HG02588 (cell line): ENCODE measurements at regions not wholly inside any gene's neighbourhood (a gene's known extent, or its start where the extent isn't known, plus 50 kb on each side); places are given as distances from the start of the nearest gene placed in this dataset.

Experiments used
- ATAC-seq: cut with Tn5 transposase; IDR thresholded peaks from one replicate; pipeline ENCODE4 v1.9.1; 2021; ENCODE audit warnings: mild to moderate bottlenecking, moderate library complexity; ENCODE audit not compliant: unreplicated experiment

- no peak for ATAC-seq
These were observed 869.0 kb downstream of the TLE4 start for GRCh38 chr9:80440724-80441123.

GRCh38 chr9:80437825-80438224, 866.1 kb downstream of the TLE4 start:
- ATAC-seq, result no peak

GRCh38 chr9:80437091-80437640, 865.4 kb downstream of the TLE4 start:
- ATAC-seq, result no peak

- no peak for ATAC-seq
These were observed 863.8 kb downstream of the TLE4 start for GRCh38 chr9:80435591-80435990.

GRCh38 chr9:80426992-80427391, 855.2 kb downstream of the TLE4 start:
- ATAC-seq, result no peak

- no peak for ATAC-seq
These were observed 845.5 kb downstream of the TLE4 start for GRCh38 chr9:80417211-80417773.

GRCh38 chr9:80410106-80410505, 838.3 kb downstream of the TLE4 start:
- ATAC-seq, result no peak

GRCh38 chr9:80407220-80407619, 835.5 kb downstream of the TLE4 start:
- ATAC-seq, result no peak

GRCh38 chr9:80401243-80401642, 829.5 kb downstream of the TLE4 start:
- ATAC-seq, result no peak

- no peak for ATAC-seq
These were observed 829.0 kb downstream of the TLE4 start for GRCh38 chr9:80400624-80401230.

GRCh38 chr9:80399606-80400005, 827.8 kb downstream of the TLE4 start:
- no peak for ATAC-seq

- no peak for ATAC-seq
These were observed 816.1 kb downstream of the TLE4 start for GRCh38 chr9:80387828-80388227.

- ATAC-seq, result no peak
These were observed 813.5 kb downstream of the TLE4 start for GRCh38 chr9:80385246-80385645.

- no peak for ATAC-seq
These were observed 811.6 kb downstream of the TLE4 start for GRCh38 chr9:80383331-80383730.

GRCh38 chr9:80382211-80382891, 810.6 kb downstream of the TLE4 start:
- no peak for ATAC-seq

GRCh38 chr9:80380301-80380700, 808.5 kb downstream of the TLE4 start:
- no peak for ATAC-seq

GRCh38 chr9:80378669-80379293, 807.0 kb downstream of the TLE4 start:
- ATAC-seq, result no peak

GRCh38 chr9:80376180-80376579, 804.4 kb downstream of the TLE4 start:
- ATAC-seq, result no peak

GRCh38 chr9:80375477-80375876, 803.7 kb downstream of the TLE4 start:
- no peak for ATAC-seq

GRCh38 chr9:80369641-80370040, 797.9 kb downstream of the TLE4 start:
- no peak for ATAC-seq

- no peak for ATAC-seq
These were observed 794.9 kb downstream of the TLE4 start for GRCh38 chr9:80366626-80367025.
